A549 (cell line): ENCODE measurements at regions not wholly inside any gene's neighbourhood (a gene's known extent, or its start where the extent isn't known, plus 50 kb on each side); places are given as distances from the start of the nearest gene placed in this dataset.

ENCODE experiments used
- BHLHE40 ChIP-seq: IDR thresholded peaks from 2 replicates; pipeline ENCODE4 v1.6.1; 2012; ENCODE audit warnings: low read depth, low read length, inconsistent platforms
- CEBPB ChIP-seq, 2 experiments: fragments of >200 bp in 1 of 2; sonication (Bioruptor Twin) in 1 of 2; formaldehyde crosslinking in 1 of 2; IDR thresholded peaks; 2 replicates each; pipeline ENCODE4 v1.6.1; 2012 to 2016
- CHD2 ChIP-seq: fragments of 150-350 bp; IDR thresholded peaks from 2 replicates; pipeline ENCODE4 v1.6.1; 2014; ENCODE audit warnings: low read length; ENCODE audit not compliant: partially characterized antibody
- CTCF ChIP-seq: fragments of >200 bp; sonication (Bioruptor Twin); formaldehyde crosslinking; IDR thresholded peaks from 3 replicates; pipeline ENCODE4 v1.5.1; 2016
- EP300 ChIP-seq, 2 experiments: fragments of >200 bp; sonication (Bioruptor Twin); formaldehyde crosslinking; IDR thresholded peaks; 2 replicates in 1 of 2; 3 replicates in 1 of 2; pipeline ENCODE4 v1.6.1; 2016 to 2017
- ESRRA ChIP-seq: fragments of 150-350 bp; IDR thresholded peaks from 2 replicates; pipeline ENCODE4 v1.6.1; 2014; ENCODE audit warnings: mild to moderate bottlenecking, low read length, borderline replicate concordance
- JUN ChIP-seq, 2 experiments: fragments of >200 bp; sonication (Bioruptor Twin); formaldehyde crosslinking; IDR thresholded peaks; 2 replicates in 1 of 2; 3 replicates in 1 of 2; pipeline ENCODE4 v1.6.1; 2016 to 2017
- KDM5A ChIP-seq: fragments of 200-600 bp; sonication (generic); IDR thresholded peaks from 2 replicates; pipeline ENCODE4 v1.6.1; 2016; ENCODE audit warnings: antibody characterized with exemption, mild to moderate bottlenecking
- NFE2L2 ChIP-seq: fragments of 150-350 bp; conservative IDR thresholded peaks from 2 replicates; pipeline ENCODE4 v1.6.1; 2014; ENCODE audit warnings: low read length
- POLR2A ChIP-seq: IDR thresholded peaks from 2 replicates; pipeline ENCODE4 v1.6.1; 2012; ENCODE audit warnings: mild to moderate bottlenecking, low read length
- RAD21 ChIP-seq, 2 experiments: fragments of >200 bp in 1 of 2; sonication (Bioruptor Twin) in 1 of 2; formaldehyde crosslinking in 1 of 2; IDR thresholded peaks in 1 of 2; conservative IDR thresholded peaks in 1 of 2; 2 replicates in 1 of 2; 3 replicates in 1 of 2; pipeline ENCODE4 v1.6.1; 2012 to 2018; ENCODE audit warnings: inconsistent platforms in 1 of 2
- TP53 ChIP-seq: fragments of 250-450 bp; sonication (Bioruptor Pico); IDR thresholded peaks from 2 replicates; pipeline ENCODE4 v1.5.0; 2021; ENCODE audit warnings: mild to moderate bottlenecking, moderate library complexity
- USF2 ChIP-seq: fragments of 450-650 bp; IDR thresholded peaks from 2 replicates; pipeline ENCODE4 v1.6.1; 2014; ENCODE audit warnings: antibody characterized with exemption

GRCh38 chr10:6321880-6322279 lies 119.1 kb downstream of the PFKFB3 start:
- TF ChIP-seq KDM5A (no peak), CTCF (no peak), ESRRA (no peak), POLR2A (no peak), CHD2 (no peak), BHLHE40 (no peak), NFE2L2 (no peak), JUN (IDR thresholded peaks at IDR 0.05) (no peak), CEBPB (IDR thresholded peaks at IDR 0.05) (no peak), EP300 (IDR thresholded peaks at IDR 0.05) (no peak), RAD21 (conservative IDR thresholded peaks at IDR 0.05 in 1 of 2, IDR thresholded peaks at IDR 0.05 in 1 of 2) (no peak), TP53 (CRISPR knock-in tag) (no peak), USF2 (no peak)
